ENCODE measurements at regions not wholly inside any gene's neighbourhood (a gene's known extent, or its start where the extent isn't known, plus 50 kb on each side); places are given as distances from the start of the nearest gene placed in this dataset.

GRCh38 chr14:100667656-100668055 lies 59.0 kb upstream of the DLK1 start:
- Mint-ChIP-seq H3K27me3 (peaks cover 22% of the 10 kb centered on the region), H3K9me3 (no peaks in the 10 kb centered on the region), H3K27ac (no peak overlapping the region), H3K4me3 (no peak overlapping the region), H3K4me1 (ENCODE audit: low read depth) (peaks cover 2% of the 10 kb centered on the region), H3K36me3 (ENCODE audit: low read depth) (no peaks in the 10 kb centered on the region)
- ChIA-PET CTCF (no interaction called here), POLR2A (no interaction called here)
- DNase-seq (no peak), ATAC-seq (no peak)
- TF ChIP-seq CTCF (IDR thresholded peaks at IDR 0.05), result no peak
- intact Hi-C loops (cut with micrococcal nuclease), result no loop called here

- H3K27ac Mint-ChIP-seq, result no peak overlapping the region
- ChIA-PET POLR2A (no interaction called here), CTCF (no interaction called here)
- no peaks in the 10 kb centered on the region for H3K4me1 Mint-ChIP-seq (ENCODE audit: low read depth)
- intact Hi-C loops (cut with micrococcal nuclease), result no loop called here
- no peak for DNase-seq
- ATAC-seq, result no peak
- TF ChIP-seq CTCF (IDR thresholded peaks at IDR 0.05), result no peak
- peaks cover 29% of the 10 kb centered on the region for H3K27me3 Mint-ChIP-seq
- H3K36me3 Mint-ChIP-seq (ENCODE audit: low read depth), result no peaks in the 10 kb centered on the region
- no peak overlapping the region for H3K4me3 Mint-ChIP-seq
- H3K9me3 Mint-ChIP-seq, result no peaks in the 10 kb centered on the region
These were observed 58.3 kb upstream of the DLK1 start for GRCh38 chr14:100668352-100668751.

GRCh38 chr14:100669011-100669412 lies 57.7 kb upstream of the DLK1 start:
- H3K27ac Mint-ChIP-seq, result no peak overlapping the region
- peaks cover 34% of the 10 kb centered on the region for H3K27me3 Mint-ChIP-seq
- intact Hi-C loops (cut with micrococcal nuclease), result no loop called here
- ChIA-PET POLR2A (no interaction called here), CTCF (interaction anchor here (1.1 kb wide), 1 partner anchor 16 kb away, joined by 3 read pairs; no protein-coding TSS in a partner anchor)
- no peaks in the 10 kb centered on the region for H3K4me1 Mint-ChIP-seq (ENCODE audit: low read depth)
- TF ChIP-seq CTCF (IDR thresholded peaks at IDR 0.05), result no peak
- no peak for DNase-seq
- no peak for ATAC-seq
- H3K4me3 Mint-ChIP-seq, result no peak overlapping the region
- no peaks in the 10 kb centered on the region for H3K36me3 Mint-ChIP-seq (ENCODE audit: low read depth)
- no peaks in the 10 kb centered on the region for H3K9me3 Mint-ChIP-seq

- no peak for TF ChIP-seq CTCF (IDR thresholded peaks at IDR 0.05)
- peaks cover 36% of the 10 kb centered on the region for H3K27me3 Mint-ChIP-seq
- no peak overlapping the region for H3K4me3 Mint-ChIP-seq
- intact Hi-C loops (cut with micrococcal nuclease), result no loop called here
- H3K4me1 Mint-ChIP-seq (ENCODE audit: low read depth), result no peaks in the 10 kb centered on the region
- ChIA-PET POLR2A (no interaction called here), CTCF (interaction anchor here (1.1 kb wide), 1 partner anchor 16 kb away, joined by 3 read pairs; no protein-coding TSS in a partner anchor)
- no peak overlapping the region for H3K27ac Mint-ChIP-seq
- H3K9me3 Mint-ChIP-seq, result no peaks in the 10 kb centered on the region
- no peak for ATAC-seq
- H3K36me3 Mint-ChIP-seq (ENCODE audit: low read depth), result no peaks in the 10 kb centered on the region
- DNase-seq, result no peak
These were observed 57.2 kb upstream of the DLK1 start for GRCh38 chr14:100669468-100669867.

- Mint-ChIP-seq H3K27me3 (peaks cover 40% of the 10 kb centered on the region), H3K4me1 (ENCODE audit: low read depth) (no peaks in the 10 kb centered on the region), H3K27ac (no peak overlapping the region), H3K36me3 (ENCODE audit: low read depth) (no peaks in the 10 kb centered on the region), H3K4me3 (no peak overlapping the region), H3K9me3 (no peaks in the 10 kb centered on the region)
- CTCF ChIA-PET, result interaction anchor here (1.1 kb wide), 1 partner anchor 17 kb away, joined by 3 read pairs; no protein-coding TSS in a partner anchor
- DNase-seq (no peak), ATAC-seq (no peak)
- TF ChIP-seq CTCF (IDR thresholded peaks at IDR 0.05), result no peak
- POLR2A ChIA-PET, result no interaction called here
- intact Hi-C loops (cut with micrococcal nuclease), result no loop called here
These were observed 56.5 kb upstream of the DLK1 start for GRCh38 chr14:100670017-100670752.

Measured in activated CD8-positive, alpha-beta T cell treated with anti-CD3 and anti-CD28 coated beads for 36 hours (primary cell).